ENCODE measurements at regions not wholly inside any gene's neighbourhood (a gene's known extent, or its start where the extent isn't known, plus 50 kb on each side); places are given as distances from the start of the nearest gene placed in this dataset.

GRCh38 chr10:78761311-78761781 is 307.4 kb upstream of the ZMIZ1 start:
- DNase-seq (ENCODE audit: low spot score) = no peak

- DNase-seq (ENCODE audit: low spot score) = no peak
These were observed 306.6 kb upstream of the ZMIZ1 start for GRCh38 chr10:78762086-78762630.

- DNase-seq (ENCODE audit: low spot score) = no peak
These were observed 305.5 kb upstream of the ZMIZ1 start for GRCh38 chr10:78763234-78763633.

GRCh38 chr10:78763651-78764395 is 304.9 kb upstream of the ZMIZ1 start:
- peak; percentile 72 for DNase-seq (ENCODE audit: low spot score)

- peak; percentile 22 for DNase-seq (ENCODE audit: low spot score)
These were observed 304.3 kb upstream of the ZMIZ1 start for GRCh38 chr10:78764436-78764835.

GRCh38 chr10:78764846-78765430 is 303.8 kb upstream of the ZMIZ1 start:
- peak; percentile 67 for DNase-seq (ENCODE audit: low spot score)

GRCh38 chr10:78765726-78766335 is 302.9 kb upstream of the ZMIZ1 start:
- peak; percentile 64 for DNase-seq (ENCODE audit: low spot score)

- peak; percentile 33 for DNase-seq (ENCODE audit: low spot score)
These were observed 302.2 kb upstream of the ZMIZ1 start for GRCh38 chr10:78766603-78767002.

GRCh38 chr10:78768041-78768835 is 300.5 kb upstream of the ZMIZ1 start:
- peak; percentile 47 for DNase-seq (ENCODE audit: low spot score)

- DNase-seq (ENCODE audit: low spot score) = peak; percentile 62
These were observed 299.9 kb upstream of the ZMIZ1 start for GRCh38 chr10:78768876-78769275.

GRCh38 chr10:78769526-78769925 is 299.2 kb upstream of the ZMIZ1 start:
- DNase-seq (ENCODE audit: low spot score) = peak; percentile 37

- peak; percentile 57 for DNase-seq (ENCODE audit: low spot score)
These were observed 298.3 kb upstream of the ZMIZ1 start for GRCh38 chr10:78770167-78771090.

- peak; percentile 30 for DNase-seq (ENCODE audit: low spot score)
These were observed 297.5 kb upstream of the ZMIZ1 start for GRCh38 chr10:78771260-78771659.

- DNase-seq (ENCODE audit: low spot score) = peak; percentile 64
These were observed 296.8 kb upstream of the ZMIZ1 start for GRCh38 chr10:78771808-78772455.

GRCh38 chr10:78772486-78772885 is 296.3 kb upstream of the ZMIZ1 start:
- peak; percentile 62 for DNase-seq (ENCODE audit: low spot score)

- peak; percentile 64 for DNase-seq (ENCODE audit: low spot score)
These were observed 295.7 kb upstream of the ZMIZ1 start for GRCh38 chr10:78772986-78773530.

GRCh38 chr10:78774614-78774998 is 294.2 kb upstream of the ZMIZ1 start:
- DNase-seq (ENCODE audit: low spot score) = peak; percentile 62

- peak; percentile 64 for DNase-seq (ENCODE audit: low spot score)
These were observed 293.6 kb upstream of the ZMIZ1 start for GRCh38 chr10:78774999-78775711.

GRCh38 chr10:78775891-78776290 is 292.9 kb upstream of the ZMIZ1 start:
- peak; percentile 4 for DNase-seq (ENCODE audit: low spot score)
